OCI-LY1 (cell line): ENCODE measurements at regions not wholly inside any gene's neighbourhood (a gene's known extent, or its start where the extent isn't known, plus 50 kb on each side); places are given as distances from the start of the nearest gene placed in this dataset.

ENCODE experiments used
- H2AFZ ChIP-seq: fragments of 200-600 bp; sonication (generic), shearing (Covaris generic); 2 replicates; pipeline ENCODE4 v1.6.0; 2014; ENCODE audit warnings: antibody characterized with exemption, mild to moderate bottlenecking, low read length
- H3F3A ChIP-seq: fragments of 200-600 bp; sonication (generic), shearing (Covaris generic); 2 replicates; pipeline ENCODE4 v1.6.0; 2014; ENCODE audit warnings: mild to moderate bottlenecking, antibody characterized with exemption, low read length, moderate library complexity; ENCODE audit not compliant: insufficient read depth
- H3K27ac ChIP-seq: fragments of 200-600 bp; sonication (generic); 2 replicates; pipeline ENCODE4 v1.5.1; 2014; ENCODE audit warnings: low read length, mixed run types, mild to moderate bottlenecking, low read depth; ENCODE audit not compliant: poor library complexity, severe bottlenecking
- H3K27me3 ChIP-seq: fragments of 200-600 bp; sonication (generic); 2 replicates; pipeline ENCODE4 v1.6.0; 2014; ENCODE audit warnings: antibody characterized with exemption, mild to moderate bottlenecking, low read length, moderate library complexity; ENCODE audit not compliant: insufficient read depth
- H3K36me3 ChIP-seq: fragments of 200-600 bp; sonication (generic); 2 replicates; pipeline ENCODE4 v1.6.1; 2014; ENCODE audit warnings: mild to moderate bottlenecking, antibody characterized with exemption, low read length, moderate library complexity, mixed read lengths; ENCODE audit not compliant: insufficient read depth
- H3K4me1 ChIP-seq: fragments of 200-600 bp; sonication (generic); 2 replicates; pipeline ENCODE4 v1.5.1; 2014; ENCODE audit warnings: mild to moderate bottlenecking, low read length, moderate library complexity; ENCODE audit not compliant: insufficient read depth, severe bottlenecking
- H3K4me2 ChIP-seq: fragments of 200-600 bp; sonication (generic), shearing (Covaris generic); 2 replicates; pipeline ENCODE4 v1.6.1; 2014; ENCODE audit warnings: low read length
- H3K4me3 ChIP-seq: fragments of 200-600 bp; sonication (generic); 2 replicates; pipeline ENCODE4 v1.5.1; 2014; ENCODE audit warnings: low read length, low read depth, mild to moderate bottlenecking, mixed read lengths; ENCODE audit not compliant: poor library complexity, severe bottlenecking
- H3K79me2 ChIP-seq: fragments of 200-600 bp; shearing (Covaris generic); 2 replicates; pipeline ENCODE4 v1.6.1; 2016; ENCODE audit warnings: mixed run types, low read length, mixed read lengths; ENCODE audit not compliant: insufficient read depth
- H3K9ac ChIP-seq: fragments of 200-600 bp; sonication (generic), shearing (Covaris generic); 2 replicates; pipeline ENCODE4 v1.6.1; 2014; ENCODE audit warnings: mild to moderate bottlenecking, low read length, mixed read lengths
- H3K9me2 ChIP-seq: fragments of 200-600 bp; sonication (generic), shearing (Covaris generic); 2 replicates; pipeline ENCODE4 v1.6.1; 2014; ENCODE audit warnings: low read depth, mild to moderate bottlenecking, low read length, mixed read lengths
- H3K9me3 ChIP-seq: fragments of 200-600 bp; shearing (Covaris generic); 2 replicates; pipeline ENCODE4 v1.6.1; 2014; ENCODE audit warnings: low read length, mixed read lengths
- H4K20me1 ChIP-seq: fragments of 200-600 bp; sonication (generic), shearing (Covaris generic); 2 replicates; pipeline ENCODE4 v1.6.0; 2016; ENCODE audit warnings: mild to moderate bottlenecking, low read length; ENCODE audit not compliant: insufficient read depth
- CTCF ChIP-seq: fragments of 200-600 bp; sonication (generic), shearing (Covaris generic); IDR thresholded peaks from 2 replicates; pipeline ENCODE4 v1.5.1; 2017; ENCODE audit warnings: mild to moderate bottlenecking, antibody characterized with exemption, low read length, moderate library complexity, mixed read lengths
- EZH2 ChIP-seq: fragments of 200-600 bp; sonication (generic), shearing (Covaris generic); IDR thresholded peaks from 2 replicates; pipeline ENCODE4 v1.8.0; 2017; ENCODE audit warnings: borderline replicate concordance, mixed run types, mild to moderate bottlenecking, antibody characterized with exemption, low read length, moderate library complexity, mixed read lengths

- Histone ChIP-seq H3K4me3 (peak overlapping the region; percentile 17), H4K20me1 (no peaks in the 10 kb centered on the region), H3K79me2 (no peaks in the 10 kb centered on the region), H3F3A (no peaks in the 10 kb centered on the region), H3K9ac (peak overlapping the region; percentile 20), H3K4me2 (peak overlapping the region; percentile 79), H3K9me3 (no peaks in the 10 kb centered on the region), H2AFZ (peak overlapping the region; percentile 4; the same call in 1 of the 2 replicates), H3K9me2 (no peaks in the 10 kb centered on the region), H3K36me3 (no peaks in the 10 kb centered on the region), H3K27ac (peak overlapping the region; percentile 88), H3K27me3 (no peaks in the 10 kb centered on the region), H3K4me1 (peaks cover 69% of the 10 kb centered on the region)
- TF ChIP-seq CTCF (no peak), EZH2 (no peak)
Measured at GRCh38 chr5:125150041-125150669, 403.7 kb upstream of the ZNF608 start.

DNA sequence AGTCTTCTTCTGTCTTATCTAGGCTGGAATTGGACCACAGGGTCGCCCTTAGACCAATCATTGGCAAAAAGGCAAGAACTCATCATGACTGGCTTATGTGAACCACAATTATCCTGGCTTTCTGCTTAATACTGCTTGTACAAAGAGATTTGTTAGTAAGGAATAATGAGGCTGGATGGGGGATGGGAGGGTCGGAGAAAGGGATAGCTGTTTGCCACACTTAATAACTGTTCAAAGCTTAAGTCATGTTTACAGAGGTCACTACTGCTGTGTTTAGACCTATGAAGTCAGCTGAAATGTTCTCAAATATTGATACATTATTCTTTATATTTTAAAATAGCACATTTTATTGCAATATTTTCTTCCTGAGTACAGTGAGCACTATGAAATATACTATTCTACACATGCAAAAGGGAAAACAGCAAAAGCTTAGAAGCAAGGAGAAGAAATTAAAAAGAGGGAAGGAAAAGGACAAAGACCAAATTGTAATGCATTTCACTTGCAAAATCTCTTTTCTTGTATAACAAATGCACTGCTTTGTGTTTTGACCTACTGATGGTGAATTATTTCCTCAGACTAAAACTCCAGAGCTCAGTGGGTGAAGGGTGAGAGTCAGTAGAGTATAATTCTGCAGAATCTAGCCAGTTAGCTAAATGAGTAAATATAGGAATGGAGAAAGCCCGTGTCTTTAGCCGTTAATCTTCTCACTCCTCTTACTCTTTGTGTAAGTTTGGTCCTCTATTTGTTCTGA lies 404.9 kb upstream of the ZNF608 start:
- Histone ChIP-seq H3K36me3 (no peaks in the 10 kb centered on the region), H3K4me3 (peak overlapping the region; percentile 62), H3K27ac (peak overlapping the region; percentile 88), H3K4me2 (peak overlapping the region; percentile 79), H3K79me2 (no peaks in the 10 kb centered on the region), H3K9me3 (no peaks in the 10 kb centered on the region), H3K9ac (peak overlapping the region; percentile 71), H3F3A (no peaks in the 10 kb centered on the region), H4K20me1 (no peaks in the 10 kb centered on the region), H3K9me2 (no peaks in the 10 kb centered on the region), H2AFZ (no peak overlapping the region; the same call in 1 of the 2 replicates), H3K27me3 (no peaks in the 10 kb centered on the region), H3K4me1 (peaks cover 63% of the 10 kb centered on the region)
- TF ChIP-seq CTCF, result no peak

DNA sequence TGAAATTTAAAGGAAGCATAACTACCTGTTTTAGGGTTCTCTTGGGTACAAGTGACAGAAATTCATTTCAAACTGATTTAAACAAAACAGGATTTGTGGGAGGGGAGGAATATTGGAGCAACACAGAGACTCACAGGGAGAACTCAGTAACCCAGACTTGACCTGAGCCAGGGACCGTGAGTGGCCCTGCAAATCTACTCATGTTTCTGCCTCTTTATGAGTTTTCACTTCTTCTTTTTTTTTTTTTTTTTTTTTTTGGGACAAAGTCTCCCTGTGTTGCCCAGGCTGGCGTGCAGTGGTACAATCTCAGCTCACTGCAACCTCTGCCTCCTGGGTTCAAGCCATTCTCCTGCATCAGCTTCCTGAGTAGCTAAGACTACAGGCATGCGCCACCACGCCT lies 405.6 kb upstream of the ZNF608 start:
- no peaks in the 10 kb centered on the region for H3K27me3 ChIP-seq
- H3K79me2 ChIP-seq, result no peaks in the 10 kb centered on the region
- H3F3A ChIP-seq, result no peaks in the 10 kb centered on the region
- H3K9ac ChIP-seq, result peak overlapping the region; percentile 71
- H3K36me3 ChIP-seq, result no peaks in the 10 kb centered on the region
- H3K4me2 ChIP-seq, result peak overlapping the region; percentile 79
- H3K27ac ChIP-seq, result peak overlapping the region; percentile 88
- H3K4me3 ChIP-seq, result peak overlapping the region; percentile 62
- H3K9me3 ChIP-seq, result no peaks in the 10 kb centered on the region
- H3K9me2 ChIP-seq, result no peaks in the 10 kb centered on the region
- peaks cover 63% of the 10 kb centered on the region for H3K4me1 ChIP-seq
- no peak overlapping the region; the same call in 1 of the 2 replicates for H2AFZ ChIP-seq
- H4K20me1 ChIP-seq, result no peaks in the 10 kb centered on the region
- TF ChIP-seq CTCF (no peak), EZH2 (no peak)
